Right atrium auricular region (tissue), 2 donors: ENCODE measurements at regions not wholly inside any gene's neighbourhood (a gene's known extent, or its start where the extent isn't known, plus 50 kb on each side); places are given as distances from the start of the nearest gene placed in this dataset.

ENCODE experiments used
- DNase-seq: peaks from one replicate; pipeline ENCODE4 v3.0.0-alpha.2; 2019; ENCODE audit warnings: low spot score
- H3K27ac ChIP-seq, 2 donors: fragments of 200-600 bp; sonication (generic); 1 replicate in 1 of 2; 2 replicates in 1 of 2; pipeline ENCODE4 v1.5.1; 2016 to 2019
- H3K27me3 ChIP-seq, 2 donors: fragments of 200-600 bp; sonication (generic); one replicate each; pipeline versions ENCODE4 v1.5.1 to v1.6.0; 2017 to 2019
- H3K36me3 ChIP-seq: fragments of 200-600 bp; sonication (generic); one replicate; pipeline ENCODE4 v1.5.1; 2016
- H3K4me1 ChIP-seq, 2 donors: fragments of 200-600 bp; sonication (generic); one replicate each; pipeline versions ENCODE4 v1.5.1 to v1.6.0; 2017 to 2019
- H3K4me3 ChIP-seq, 2 donors: fragments of 200-600 bp; sonication (generic); 1 replicate in 1 of 2; 2 replicates in 1 of 2; pipeline ENCODE4 v1.5.1; 2017 to 2019; ENCODE audit warnings: mild to moderate bottlenecking in 1 of 2, moderate library complexity in 1 of 2
- H3K9me3 ChIP-seq, 2 donors: fragments of 200-600 bp; sonication (generic); one replicate each; pipeline ENCODE4 v1.5.1; 2019
- TF ChIP-seq, protein P1 (sequence below), 2 donors: fragments of 200-600 bp; sonication (generic); IDR thresholded peaks; one replicate each; pipeline ENCODE4 v1.5.1; 2019; ENCODE audit warnings: antibody characterized with exemption in 2 of 2

GRCh38 chr2:228387776-228388175 lies 206.3 kb upstream of the SPHKAP start:
- Histone ChIP-seq H3K36me3 (no peaks in the 10 kb centered on the region), H3K4me1 (no peaks in the 10 kb centered on the region), H3K4me3 (no peak overlapping the region), H3K27ac (no peak overlapping the region), H3K9me3 (no peaks in the 10 kb centered on the region), H3K27me3 (no peaks in the 10 kb centered on the region)
- TF ChIP-seq, protein P1, sequence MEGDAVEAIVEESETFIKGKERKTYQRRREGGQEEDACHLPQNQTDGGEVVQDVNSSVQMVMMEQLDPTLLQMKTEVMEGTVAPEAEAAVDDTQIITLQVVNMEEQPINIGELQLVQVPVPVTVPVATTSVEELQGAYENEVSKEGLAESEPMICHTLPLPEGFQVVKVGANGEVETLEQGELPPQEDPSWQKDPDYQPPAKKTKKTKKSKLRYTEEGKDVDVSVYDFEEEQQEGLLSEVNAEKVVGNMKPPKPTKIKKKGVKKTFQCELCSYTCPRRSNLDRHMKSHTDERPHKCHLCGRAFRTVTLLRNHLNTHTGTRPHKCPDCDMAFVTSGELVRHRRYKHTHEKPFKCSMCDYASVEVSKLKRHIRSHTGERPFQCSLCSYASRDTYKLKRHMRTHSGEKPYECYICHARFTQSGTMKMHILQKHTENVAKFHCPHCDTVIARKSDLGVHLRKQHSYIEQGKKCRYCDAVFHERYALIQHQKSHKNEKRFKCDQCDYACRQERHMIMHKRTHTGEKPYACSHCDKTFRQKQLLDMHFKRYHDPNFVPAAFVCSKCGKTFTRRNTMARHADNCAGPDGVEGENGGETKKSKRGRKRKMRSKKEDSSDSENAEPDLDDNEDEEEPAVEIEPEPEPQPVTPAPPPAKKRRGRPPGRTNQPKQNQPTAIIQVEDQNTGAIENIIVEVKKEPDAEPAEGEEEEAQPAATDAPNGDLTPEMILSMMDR (IDR thresholded peaks at IDR 0.05), result no peak
- no peak for DNase-seq

DNA sequence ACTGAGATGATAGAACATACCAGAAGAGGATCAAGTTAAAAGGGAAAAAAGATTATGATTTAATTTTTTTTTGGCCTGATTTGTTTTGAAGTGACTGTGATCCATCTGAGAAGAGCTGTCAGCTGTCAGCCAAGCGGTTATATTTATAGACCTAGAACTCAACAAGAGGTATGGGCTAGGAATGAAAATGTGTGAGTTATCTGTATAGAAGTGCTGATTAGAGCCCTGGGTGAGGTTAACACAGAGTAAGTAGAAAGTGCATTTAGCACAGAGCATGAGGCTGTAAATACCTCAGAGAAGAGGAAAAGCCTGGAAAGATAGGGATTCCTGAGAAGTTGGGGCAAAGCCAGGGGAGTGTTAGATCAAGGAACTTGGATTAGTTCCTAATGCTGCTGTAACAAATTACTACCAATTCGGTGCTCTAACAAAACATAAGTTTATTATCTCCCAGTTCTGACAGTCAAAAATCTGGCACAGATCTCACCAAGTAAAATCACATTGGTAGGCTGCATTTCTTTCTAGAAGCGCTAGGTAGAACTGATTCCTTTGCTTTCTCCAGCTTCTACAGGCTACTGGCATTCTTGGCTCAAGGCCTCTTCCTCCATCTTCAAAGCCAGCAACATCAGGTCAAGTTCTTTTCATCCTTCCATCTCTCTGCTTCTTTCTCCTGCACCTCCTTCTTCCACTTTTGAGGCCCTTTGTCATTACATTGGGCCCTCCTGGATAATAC lies 197.4 kb upstream of the SPHKAP start:
- TF ChIP-seq, protein P1 (IDR thresholded peaks at IDR 0.05), result no peak
- peaks cover 0 to 15% of the 10 kb centered on the region in 2 donors for H3K4me1 ChIP-seq
- H3K27ac ChIP-seq, result peak overlapping the region; percentile 60 to 68
- no peak for DNase-seq
- H3K9me3 ChIP-seq, result no peaks in the 10 kb centered on the region
- H3K4me3 ChIP-seq, result no peak overlapping the region
- H3K36me3 ChIP-seq, result no peaks in the 10 kb centered on the region
- no peaks in the 10 kb centered on the region for H3K27me3 ChIP-seq

- Histone ChIP-seq H3K9me3 (no peaks in the 10 kb centered on the region), H3K27me3 (no peaks in the 10 kb centered on the region), H3K4me3 (no peak overlapping the region), H3K27ac (peak overlapping the region; percentile 60 to 68), H3K36me3 (no peaks in the 10 kb centered on the region), H3K4me1 (peaks cover 0 to 15% of the 10 kb centered on the region in 2 donors)
- TF ChIP-seq, protein P1 (IDR thresholded peaks at IDR 0.05), result no peak
- no peak for DNase-seq
Observed at GRCh38 chr2:228378233-228378632, 196.7 kb upstream of the SPHKAP start.

GRCh38 chr2:228377533-228377932 lies 196.0 kb upstream of the SPHKAP start:
- TF ChIP-seq, protein P1 (IDR thresholded peaks at IDR 0.05), result no peak
- DNase-seq, result no peak
- H3K27ac ChIP-seq, result peak overlapping the region; percentile 60 to 68
- no peak overlapping the region for H3K4me3 ChIP-seq
- H3K4me1 ChIP-seq, result peaks cover 0 to 15% of the 10 kb centered on the region in 2 donors
- no peaks in the 10 kb centered on the region for H3K27me3 ChIP-seq
- no peaks in the 10 kb centered on the region for H3K36me3 ChIP-seq
- no peaks in the 10 kb centered on the region for H3K9me3 ChIP-seq

GRCh38 chr2:228374741-228375140 lies 193.3 kb upstream of the SPHKAP start:
- TF ChIP-seq, protein P1 (IDR thresholded peaks at IDR 0.05), result no peak
- Histone ChIP-seq H3K4me3 (no peak overlapping the region), H3K27me3 (no peaks in the 10 kb centered on the region), H3K27ac (no peak overlapping the region), H3K9me3 (no peaks in the 10 kb centered on the region), H3K36me3 (no peaks in the 10 kb centered on the region), H3K4me1 (peaks cover 0 to 15% of the 10 kb centered on the region in 2 donors)
- no peak for DNase-seq

DNA sequence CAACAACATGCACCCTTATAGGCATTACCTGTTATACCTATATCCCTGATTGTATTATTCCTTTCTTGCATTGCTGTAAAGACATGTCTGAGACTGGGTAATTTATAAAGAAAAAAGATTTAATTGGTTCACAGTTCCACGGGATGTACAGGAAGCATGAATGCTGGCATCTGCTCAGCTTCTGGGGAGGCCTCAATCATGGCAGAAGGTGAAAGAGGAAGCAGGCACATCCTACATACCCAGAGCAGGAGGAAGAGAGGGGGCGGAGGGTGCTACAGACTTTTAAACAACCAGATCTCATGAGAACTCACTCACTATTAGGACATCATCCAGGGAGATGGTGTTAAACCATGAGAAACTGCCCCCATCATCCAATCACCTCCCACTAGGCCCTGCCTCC lies 191.7 kb upstream of the SPHKAP start:
- no peaks in the 10 kb centered on the region for H3K36me3 ChIP-seq
- H3K4me1 ChIP-seq, result peaks cover 0 to 3% of the 10 kb centered on the region in 2 donors
- TF ChIP-seq, protein P1 (IDR thresholded peaks at IDR 0.05), result no peak
- H3K27ac ChIP-seq, result no peak overlapping the region
- no peaks in the 10 kb centered on the region for H3K9me3 ChIP-seq
- no peak overlapping the region for H3K4me3 ChIP-seq
- H3K27me3 ChIP-seq, result no peaks in the 10 kb centered on the region
- no peak for DNase-seq
